AG04450 (cell line): ENCODE measurements at regions not wholly inside any gene's neighbourhood (a gene's known extent, or its start where the extent isn't known, plus 50 kb on each side); places are given as distances from the start of the nearest gene placed in this dataset.

Experiments used
- CTCF ChIA-PET: fragments of 300-600, 350-600 bp; formaldehyde crosslinking; extraction: SDS; loops from one replicate; lab custom pipeline; 2022; ENCODE audit warnings: antibody characterized with exemption, inconsistent platforms; lab: Charles Lee
- POLR2A ChIA-PET: fragments of 350-600 bp; formaldehyde crosslinking; extraction: SDS; loops from one replicate; lab custom pipeline; 2021; ENCODE audit warnings: antibody characterized with exemption, inconsistent platforms; lab: Yijun Ruan, JAX
- DNase-seq: peaks from one replicate; pipeline ENCODE4 v3.0.0-alpha.2; 2011; ENCODE audit warnings: low read depth, low spot score
- H3K27ac ChIP-seq: one replicate; pipeline ENCODE4 v1.5.1; 2012; ENCODE audit warnings: low read depth, low read length, control low read depth
- H3K27me3 ChIP-seq: one replicate; pipeline ENCODE4 v1.6.0; 2012; ENCODE audit warnings: low read length; ENCODE audit not compliant: control insufficient read depth, insufficient read depth
- H3K4me3 ChIP-seq: 2 replicates; pipeline ENCODE4 v1.5.1; 2011; ENCODE audit warnings: mild to moderate bottlenecking, low read depth, low read length, control low read depth
- H3K9me3 ChIP-seq: 2 replicates; pipeline ENCODE4 v1.5.1; 2012; ENCODE audit warnings: low read length; ENCODE audit not compliant: control insufficient read depth, insufficient read depth
- CTCF ChIP-seq: IDR thresholded peaks from 2 replicates; pipeline ENCODE4 v1.5.1; 2011; ENCODE audit warnings: low read depth, low read length, control low read depth, inconsistent platforms

GRCh38 chr4:125983168-125983567, 668.4 kb downstream of the FAT4 start:
- CTCF ChIA-PET = no interaction called here
- POLR2A ChIA-PET = no interaction called here
- DNase-seq = no peak

GRCh38 chr4:125985856-125986255, 671.1 kb downstream of the FAT4 start:
- H3K9me3 ChIP-seq = no peaks in the 10 kb centered on the region
- no peak overlapping the region for H3K27ac ChIP-seq
- H3K27me3 ChIP-seq = no peaks in the 10 kb centered on the region
- ChIA-PET POLR2A (no interaction called here), CTCF (no interaction called here)
- DNase-seq = no peak
- no peak overlapping the region for H3K4me3 ChIP-seq
- no peak for TF ChIP-seq CTCF

More at GRCh38 chr4:125983168-125983567, 668.4 kb downstream of the FAT4 start:
- Histone ChIP-seq H3K27me3 (no peaks in the 10 kb centered on the region), H3K4me3 (no peak overlapping the region), H3K27ac (no peak overlapping the region), H3K9me3 (no peaks in the 10 kb centered on the region)
- TF ChIP-seq CTCF = no peak

GRCh38 chr4:125986307-125986706, 671.6 kb downstream of the FAT4 start:
- CTCF ChIA-PET = no interaction called here
- H3K9me3 ChIP-seq = no peaks in the 10 kb centered on the region

GRCh38 chr4:125988464-125988863, 673.7 kb downstream of the FAT4 start:
- POLR2A ChIA-PET = no interaction called here
- H3K9me3 ChIP-seq = no peaks in the 10 kb centered on the region
- no peaks in the 10 kb centered on the region for H3K27me3 ChIP-seq
- no peak for TF ChIP-seq CTCF
- H3K4me3 ChIP-seq = no peak overlapping the region
- CTCF ChIA-PET = no interaction called here
- DNase-seq = no peak
- H3K27ac ChIP-seq = no peak overlapping the region

More at GRCh38 chr4:125986307-125986706, 671.6 kb downstream of the FAT4 start:
- DNase-seq = no peak
- POLR2A ChIA-PET = no interaction called here
- Histone ChIP-seq H3K4me3 (no peak overlapping the region), H3K27me3 (no peaks in the 10 kb centered on the region), H3K27ac (no peak overlapping the region)
- no peak for TF ChIP-seq CTCF

GRCh38 chr4:125991398-125991797, 676.6 kb downstream of the FAT4 start:
- POLR2A ChIA-PET = no interaction called here
- CTCF ChIA-PET = no interaction called here
- Histone ChIP-seq H3K9me3 (no peaks in the 10 kb centered on the region), H3K4me3 (no peak overlapping the region), H3K27ac (no peak overlapping the region), H3K27me3 (no peaks in the 10 kb centered on the region)
- DNase-seq = no peak
- TF ChIP-seq CTCF = no peak
